Sigmoid colon (tissue), 6 donors: ENCODE measurements at regions not wholly inside any gene's neighbourhood (a gene's known extent, or its start where the extent isn't known, plus 50 kb on each side); places are given as distances from the start of the nearest gene placed in this dataset.

Experiments used
- DNase-seq: peaks from one replicate; pipeline ENCODE4 v3.0.0-alpha.2; 2019
- H3K27ac ChIP-seq, 4 donors: fragments of 200-600 bp; sonication (generic); one replicate each; pipeline ENCODE4 v1.5.1; 2016 to 2019; ENCODE audit warnings: mild to moderate bottlenecking in 1 of 4
- H3K27me3 ChIP-seq, 3 donors: fragments of 200-600 bp; sonication (generic); one replicate each; pipeline ENCODE4 v1.5.1; 2019; ENCODE audit warnings: mild to moderate bottlenecking in 1 of 3
- H3K36me3 ChIP-seq, 4 donors: fragments of 200-600 bp; sonication (generic); one replicate each; pipeline ENCODE4 v1.5.1; 2016 to 2019
- H3K4me1 ChIP-seq, 4 donors: fragments of 200-600 bp; sonication (generic); one replicate each; pipeline ENCODE4 v1.5.1; 2017 to 2019
- H3K4me3 ChIP-seq, 4 donors: fragments of 200-600 bp; sonication (generic); one replicate each; pipeline ENCODE4 v1.5.1; 2017 to 2019; ENCODE audit warnings: mild to moderate bottlenecking in 2 of 4, moderate library complexity in 1 of 4
- H3K9me3 ChIP-seq, 4 donors: fragments of 200-600 bp in 3 of 4; sonication (generic) in 3 of 4; one replicate each; pipeline versions ENCODE4 v1.5.1 to v1.6.1; 2013 to 2019
- EP300 ChIP-seq, 4 donors: sonication (generic); formaldehyde crosslinking; IDR thresholded peaks; one replicate each; pipeline ENCODE4 v1.6.1; 2017; ENCODE audit warnings: antibody characterized with exemption in 4 of 4
- POLR2A ChIP-seq, 2 donors: fragments of 450-650 bp; IDR thresholded peaks; one replicate each; pipeline ENCODE4 v1.6.1; 2016; ENCODE audit warnings: antibody characterized with exemption in 2 of 2, mild to moderate bottlenecking in 2 of 2, moderate library complexity in 2 of 2
- POLR2AphosphoS5 ChIP-seq, 4 donors: sonication (generic); formaldehyde crosslinking; IDR thresholded peaks; one replicate each; pipeline ENCODE4 v1.6.1; 2017; ENCODE audit warnings: antibody characterized with exemption in 4 of 4
- WGBS, 2 donors: extraction: QIAGEN DNeasy Blood & Tissue Kit; methylation state at CpG; one replicate each; pipeline ENCODE4 v1.1.7; 2013; 5-methylcytosine and 5-hydroxymethylcytosine counted together
- intact Hi-C: fragments of 100-400 bp; cut with DNase I; formaldehyde crosslinking; loops from one replicate; pipeline ENCODE4 v1.15.1; 2023
- TF ChIP-seq, protein P1 (sequence below), 4 experiments: fragments of 450-650 bp in 3 of 4; fragments of 200-600 bp in 1 of 4; IDR thresholded peaks; one replicate each; pipeline ENCODE4 v1.5.1; 2016 to 2019; ENCODE audit warnings: antibody characterized with exemption in 4 of 4, mild to moderate bottlenecking in 3 of 4, moderate library complexity in 2 of 4
- donor health status: healthy with polysubstance abuse.
- donor health status: healthy.

DNA sequence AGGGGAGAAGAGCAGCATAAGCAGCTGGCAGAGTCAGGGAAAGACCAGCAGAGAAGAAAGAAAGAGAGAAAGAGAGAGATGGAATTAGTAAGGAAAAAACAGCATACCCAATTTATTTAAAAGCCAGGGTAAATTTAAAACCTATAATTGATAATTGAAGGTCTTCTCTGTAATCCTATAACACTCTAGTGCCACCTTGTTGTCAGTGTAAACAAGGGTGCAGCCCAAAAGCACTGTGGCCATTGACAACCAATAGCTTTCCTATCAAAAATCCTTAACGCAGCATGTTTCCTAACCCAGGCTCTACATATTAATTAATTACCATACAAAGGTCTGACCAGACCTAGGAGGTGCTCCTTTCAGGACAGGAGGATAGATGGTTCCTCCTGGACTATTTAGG, 447.2 kb upstream of the HSFY2 start:
- intact Hi-C loops: no loop called here
- no peak overlapping the region for H3K27ac ChIP-seq
- no peak for DNase-seq
- H3K9me3 ChIP-seq: no peaks in the 10 kb centered on the region
- WGBS, 2 donors: 50 to 68% methylated on average over 1 of the region's 1 CpG
- no peak overlapping the region for H3K4me3 ChIP-seq
- no peaks in the 10 kb centered on the region for H3K27me3 ChIP-seq
- no peaks in the 10 kb centered on the region for H3K4me1 ChIP-seq
- TF ChIP-seq POLR2A (IDR thresholded peaks at IDR 0.05): no peak
- TF ChIP-seq, protein P1, sequence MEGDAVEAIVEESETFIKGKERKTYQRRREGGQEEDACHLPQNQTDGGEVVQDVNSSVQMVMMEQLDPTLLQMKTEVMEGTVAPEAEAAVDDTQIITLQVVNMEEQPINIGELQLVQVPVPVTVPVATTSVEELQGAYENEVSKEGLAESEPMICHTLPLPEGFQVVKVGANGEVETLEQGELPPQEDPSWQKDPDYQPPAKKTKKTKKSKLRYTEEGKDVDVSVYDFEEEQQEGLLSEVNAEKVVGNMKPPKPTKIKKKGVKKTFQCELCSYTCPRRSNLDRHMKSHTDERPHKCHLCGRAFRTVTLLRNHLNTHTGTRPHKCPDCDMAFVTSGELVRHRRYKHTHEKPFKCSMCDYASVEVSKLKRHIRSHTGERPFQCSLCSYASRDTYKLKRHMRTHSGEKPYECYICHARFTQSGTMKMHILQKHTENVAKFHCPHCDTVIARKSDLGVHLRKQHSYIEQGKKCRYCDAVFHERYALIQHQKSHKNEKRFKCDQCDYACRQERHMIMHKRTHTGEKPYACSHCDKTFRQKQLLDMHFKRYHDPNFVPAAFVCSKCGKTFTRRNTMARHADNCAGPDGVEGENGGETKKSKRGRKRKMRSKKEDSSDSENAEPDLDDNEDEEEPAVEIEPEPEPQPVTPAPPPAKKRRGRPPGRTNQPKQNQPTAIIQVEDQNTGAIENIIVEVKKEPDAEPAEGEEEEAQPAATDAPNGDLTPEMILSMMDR (IDR thresholded peaks at IDR 0.05): no peak
- TF ChIP-seq POLR2AphosphoS5 (IDR thresholded peaks at IDR 0.05): no peak
- TF ChIP-seq EP300 (IDR thresholded peaks at IDR 0.05): no peak
- no peaks in the 10 kb centered on the region for H3K36me3 ChIP-seq

DNA sequence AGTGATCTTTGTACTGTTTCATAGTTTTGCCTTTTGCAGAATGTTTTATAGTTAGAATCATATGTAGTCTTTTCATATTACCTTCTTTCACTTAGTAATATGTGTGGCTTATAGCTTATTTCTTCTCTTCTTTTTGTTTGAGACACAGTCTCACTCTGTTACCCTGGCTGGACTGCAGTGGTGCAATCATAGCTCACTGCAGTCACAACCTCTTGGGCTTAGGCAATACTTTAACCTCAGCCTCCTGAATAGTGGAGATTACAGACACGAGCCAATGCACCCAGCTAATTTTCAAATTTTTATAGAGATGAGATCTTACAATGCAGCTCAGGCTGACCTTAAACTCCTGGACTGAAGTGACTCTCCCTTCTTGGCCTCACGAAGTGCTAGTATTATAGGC, 435.4 kb upstream of the HSFY2 start:
- TF ChIP-seq POLR2A (IDR thresholded peaks at IDR 0.05) (no peak), POLR2AphosphoS5 (IDR thresholded peaks at IDR 0.05) (no peak), EP300 (IDR thresholded peaks at IDR 0.05) (no peak)
- TF ChIP-seq, protein P1 (IDR thresholded peaks at IDR 0.05): no peak
- 75 to 78% methylated on average over 2 of the region's 2 CpGs for WGBS, 2 donors
- H3K36me3 ChIP-seq: no peaks in the 10 kb centered on the region
- H3K9me3 ChIP-seq: no peaks in the 10 kb centered on the region
- intact Hi-C loops: no loop called here
- H3K27ac ChIP-seq: no peak overlapping the region
- no peaks in the 10 kb centered on the region for H3K4me1 ChIP-seq
- DNase-seq: no peak
- H3K4me3 ChIP-seq: no peak overlapping the region
- H3K27me3 ChIP-seq: no peaks in the 10 kb centered on the region

DNA sequence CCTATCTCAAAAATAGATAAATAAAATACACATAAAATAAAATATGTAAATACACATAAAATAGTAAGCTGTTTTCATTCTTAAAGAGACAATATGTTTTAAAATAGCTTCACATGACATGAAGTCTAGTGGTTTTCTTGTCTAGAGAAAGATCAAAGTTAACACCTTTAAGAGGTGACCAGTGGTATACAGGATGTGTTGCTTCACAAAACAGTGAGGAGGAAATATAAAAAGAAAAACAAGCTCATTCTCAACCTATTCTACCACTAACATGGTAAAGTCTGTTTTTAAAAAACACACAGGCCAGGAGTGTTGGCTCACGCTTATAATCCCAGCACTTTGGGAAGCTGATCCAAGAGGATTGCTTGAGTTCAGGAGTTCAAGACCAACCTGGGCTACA, 433.5 kb upstream of the HSFY2 start:
- TF ChIP-seq POLR2A (IDR thresholded peaks at IDR 0.05) (no peak), EP300 (IDR thresholded peaks at IDR 0.05) (no peak), POLR2AphosphoS5 (IDR thresholded peaks at IDR 0.05) (no peak)
- TF ChIP-seq, protein P1 (IDR thresholded peaks at IDR 0.05): no peak
- no peak overlapping the region for H3K27ac ChIP-seq
- no peak for DNase-seq
- no peak overlapping the region for H3K4me3 ChIP-seq
- H3K9me3 ChIP-seq: no peaks in the 10 kb centered on the region
- no peaks in the 10 kb centered on the region for H3K27me3 ChIP-seq
- 77 to 89% methylated on average over 1 of the region's 1 CpG for WGBS, 2 donors
- intact Hi-C loops: no loop called here
- H3K36me3 ChIP-seq: no peaks in the 10 kb centered on the region
- H3K4me1 ChIP-seq: no peaks in the 10 kb centered on the region

DNA sequence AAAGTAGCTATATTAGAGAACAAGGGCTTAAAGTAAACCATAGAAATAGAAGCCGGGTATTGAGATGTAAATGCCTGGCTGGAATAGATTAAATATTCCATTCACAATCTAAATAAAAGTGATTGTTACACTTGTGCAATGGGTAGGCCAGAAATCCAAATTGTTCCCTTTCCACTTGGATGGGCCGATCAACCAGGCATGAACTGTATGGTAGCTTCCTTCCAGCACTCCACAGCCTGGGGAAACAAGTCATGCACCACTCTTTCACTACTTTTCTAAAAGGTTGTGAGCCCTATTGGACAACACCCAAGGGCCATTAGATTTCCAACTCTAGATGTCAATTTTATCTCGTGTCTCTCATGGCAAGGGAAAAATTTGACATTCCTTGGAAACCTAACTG, 407.3 kb upstream of the HSFY2 start:
- H3K9me3 ChIP-seq: peaks cover 0 to 2% (median 0%) of the 10 kb centered on the region in 4 donors
- WGBS, 2 donors: 85 to 88% methylated on average over 3 of the region's 3 CpGs
- no peak for DNase-seq
- H3K27me3 ChIP-seq: no peaks in the 10 kb centered on the region
- TF ChIP-seq EP300 (IDR thresholded peaks at IDR 0.05): no peak
- no peak for TF ChIP-seq POLR2AphosphoS5 (IDR thresholded peaks at IDR 0.05)
- TF ChIP-seq, protein P1 (IDR thresholded peaks at IDR 0.05): no peak
- TF ChIP-seq POLR2A (IDR thresholded peaks at IDR 0.05): no peak
- no peak overlapping the region for H3K27ac ChIP-seq
- H3K4me1 ChIP-seq: no peaks in the 10 kb centered on the region
- intact Hi-C loops: no loop called here
- no peak overlapping the region for H3K4me3 ChIP-seq
- no peaks in the 10 kb centered on the region for H3K36me3 ChIP-seq

DNA sequence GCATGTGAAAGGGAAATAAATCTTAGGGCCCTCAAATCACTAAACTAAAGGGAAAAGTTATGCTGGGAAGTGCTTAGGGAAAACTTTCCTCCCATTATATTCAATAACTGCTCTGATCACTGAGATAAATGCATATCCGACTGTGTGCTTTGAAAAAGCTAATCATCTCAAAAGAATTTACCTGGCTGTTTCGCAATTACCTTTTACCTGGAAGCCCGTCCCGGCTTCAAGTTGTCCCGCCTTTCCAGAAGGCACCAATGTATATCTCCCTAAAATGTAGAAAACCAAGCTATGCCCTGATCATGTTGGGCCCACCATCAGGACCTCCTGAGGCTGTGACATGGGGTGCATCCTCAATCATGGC, 394.6 kb upstream of the HSFY2 start:
- H3K9me3 ChIP-seq: no peaks in the 10 kb centered on the region
- no peak overlapping the region for H3K27ac ChIP-seq
- no peak for DNase-seq
- WGBS, 2 donors: 88 to 92% methylated on average over 5 of the region's 5 CpGs
- H3K27me3 ChIP-seq: no peaks in the 10 kb centered on the region
- no peaks in the 10 kb centered on the region for H3K36me3 ChIP-seq
- no peaks in the 10 kb centered on the region for H3K4me1 ChIP-seq
- no peak overlapping the region for H3K4me3 ChIP-seq
- intact Hi-C loops: no loop called here
- TF ChIP-seq, protein P1 (IDR thresholded peaks at IDR 0.05): no peak
- no peak for TF ChIP-seq EP300 (IDR thresholded peaks at IDR 0.05)
- TF ChIP-seq POLR2AphosphoS5 (IDR thresholded peaks at IDR 0.05): no peak
- TF ChIP-seq POLR2A (IDR thresholded peaks at IDR 0.05): no peak
